GM18498 (cell line): ENCODE measurements at regions not wholly inside any gene's neighbourhood (a gene's known extent, or its start where the extent isn't known, plus 50 kb on each side); places are given as distances from the start of the nearest gene placed in this dataset.

Experiments
- ATAC-seq: cut with Tn5 transposase; IDR thresholded peaks from one replicate; pipeline ENCODE4 v1.9.1; 2021; ENCODE audit warnings: mild to moderate bottlenecking, moderate library complexity; ENCODE audit not compliant: unreplicated experiment

- no peak for ATAC-seq
Observed at GRCh38 chr15:38692789-38693062, 128.1 kb upstream of the RASGRP1 start.

GRCh38 chr15:38695249-38696108, 130.9 kb upstream of the RASGRP1 start:
- ATAC-seq: no peak

GRCh38 chr15:38696109-38696727, 131.6 kb upstream of the RASGRP1 start:
- ATAC-seq: peak; percentile 47

GRCh38 chr15:38696790-38697495, 132.3 kb upstream of the RASGRP1 start:
- no peak for ATAC-seq

GRCh38 chr15:38698254-38698653, 133.6 kb upstream of the RASGRP1 start:
- no peak for ATAC-seq

- ATAC-seq: peak; percentile 63
Observed at GRCh38 chr15:38699633-38700230, 135.1 kb upstream of the RASGRP1 start.

- no peak for ATAC-seq
Observed at GRCh38 chr15:38701149-38701548, 136.5 kb upstream of the RASGRP1 start.

- no peak for ATAC-seq
Observed at GRCh38 chr15:38702178-38702912, 137.7 kb upstream of the RASGRP1 start.

- no peak for ATAC-seq
Observed at GRCh38 chr15:38705436-38706219, 141.0 kb upstream of the RASGRP1 start.

GRCh38 chr15:38706956-38707355, 142.3 kb upstream of the RASGRP1 start:
- ATAC-seq: no peak

GRCh38 chr15:38707802-38708671, 143.4 kb upstream of the RASGRP1 start:
- ATAC-seq: peak; percentile 82

- ATAC-seq: no peak
Observed at GRCh38 chr15:38708672-38709180, 144.1 kb upstream of the RASGRP1 start.

- ATAC-seq: no peak
Observed at GRCh38 chr15:38709196-38709595, 144.6 kb upstream of the RASGRP1 start.

- no peak for ATAC-seq
Observed at GRCh38 chr15:38714309-38715072, 149.9 kb upstream of the RASGRP1 start.

GRCh38 chr15:38720893-38721567, 156.4 kb upstream of the RASGRP1 start:
- no peak for ATAC-seq

- ATAC-seq: no peak
Observed at GRCh38 chr15:38721568-38721945, 156.9 kb upstream of the RASGRP1 start.

- ATAC-seq: no peak
Observed at GRCh38 chr15:38722236-38722635, 157.6 kb upstream of the RASGRP1 start.

GRCh38 chr15:38724827-38725226, 160.2 kb upstream of the RASGRP1 start:
- ATAC-seq: no peak
